ENCODE measurements at regions not wholly inside any gene's neighbourhood (a gene's known extent, or its start where the extent isn't known, plus 50 kb on each side); places are given as distances from the start of the nearest gene placed in this dataset.

DNA sequence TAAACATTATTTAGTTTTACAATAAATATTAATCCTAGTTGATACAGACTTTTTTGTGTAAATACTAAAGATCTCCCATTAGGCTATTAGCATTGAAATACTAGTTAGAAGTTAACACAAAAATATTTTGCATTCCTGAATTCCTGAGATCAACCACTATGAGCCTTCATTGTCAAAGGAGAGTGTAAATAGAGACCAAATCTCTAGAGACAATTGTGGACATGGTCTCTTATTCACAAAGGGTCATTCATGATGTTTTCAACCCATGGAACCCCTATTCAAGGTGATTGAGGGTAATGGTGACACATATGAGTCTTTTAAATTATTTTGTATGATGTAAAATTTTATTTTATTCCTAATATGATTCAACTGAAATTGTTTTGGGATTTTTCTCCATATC, 1454.8 kb upstream of the LRRTM3 start:
- no peak for DNase-seq

DNA sequence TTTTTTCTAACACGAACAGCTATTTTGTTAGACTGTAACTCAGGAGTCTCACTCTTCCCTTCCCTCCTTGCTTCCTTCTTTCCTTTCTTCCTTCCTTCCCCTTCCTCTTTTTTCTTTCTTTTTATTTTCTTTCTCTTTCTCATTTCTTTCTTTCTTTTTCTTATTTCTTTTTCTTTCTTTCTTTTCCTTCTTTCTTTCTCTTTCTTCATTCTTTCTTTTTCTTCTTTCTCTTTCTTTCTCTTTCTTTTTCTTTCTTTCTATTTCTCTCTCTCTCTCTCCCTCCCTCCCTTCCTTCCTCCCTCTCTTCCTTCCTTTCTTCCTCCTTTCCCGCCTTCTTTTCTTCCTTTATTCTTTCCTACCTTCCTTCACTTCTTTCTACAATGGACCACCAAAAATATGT, 1443.0 kb upstream of the LRRTM3 start:
- DNase-seq = no peak

DNA sequence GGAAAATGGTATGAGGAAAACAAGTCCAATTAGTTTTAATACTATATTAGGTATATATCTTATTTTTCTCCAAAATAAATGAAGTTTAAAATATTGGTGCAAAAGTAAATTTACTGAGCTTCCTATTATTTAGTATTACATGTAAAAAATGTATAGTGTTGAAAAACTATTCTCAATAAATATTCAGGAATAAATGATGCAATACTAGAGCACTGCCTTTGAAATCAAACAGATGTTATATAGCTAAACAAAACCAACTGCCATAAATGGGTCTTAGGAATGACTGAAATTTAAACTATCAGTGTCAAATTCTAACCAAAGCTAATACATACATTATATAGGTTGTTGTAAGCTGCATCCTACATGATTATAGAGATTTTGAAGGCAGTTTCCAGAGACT, 1434.0 kb upstream of the LRRTM3 start:
- DNase-seq = no peak

DNA sequence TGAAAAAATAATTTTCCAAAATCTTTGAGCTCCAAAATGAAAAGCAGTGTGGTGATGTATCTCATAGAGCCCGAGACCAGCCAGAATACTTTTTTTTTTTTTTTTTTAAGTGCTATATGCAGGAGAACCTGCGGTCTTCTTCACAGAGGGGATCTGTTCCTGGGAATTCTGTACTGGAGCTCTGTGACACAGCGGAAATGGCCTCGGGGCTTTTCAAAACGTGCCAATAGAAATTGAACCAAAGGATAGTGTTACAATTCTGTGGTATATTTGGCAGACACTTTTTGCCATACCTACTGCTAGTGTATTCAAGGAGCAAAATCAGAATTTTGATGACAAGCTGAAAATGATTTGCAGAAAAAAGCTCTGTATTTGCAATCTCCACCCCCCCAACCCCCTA, 1429.3 kb upstream of the LRRTM3 start:
- DNase-seq = no peak

DNA sequence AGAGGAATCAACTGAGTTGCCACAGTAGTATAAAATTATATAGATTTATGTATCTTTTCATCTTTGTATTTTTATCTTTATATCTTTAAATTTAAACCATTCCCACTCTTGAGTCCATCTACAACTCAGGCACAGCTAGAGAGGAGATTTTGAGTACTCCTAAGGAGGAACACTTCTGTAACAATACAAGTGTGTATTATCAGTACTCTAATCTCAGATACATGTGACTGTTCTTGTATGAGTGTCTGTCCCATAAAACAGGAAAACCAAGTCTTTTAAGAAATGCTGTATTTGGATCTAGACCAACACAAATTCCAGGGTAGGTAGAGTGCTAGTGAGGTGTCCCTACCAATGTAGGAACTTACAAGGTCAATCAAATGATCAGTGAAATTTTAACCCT, 1428.0 kb upstream of the LRRTM3 start:
- DNase-seq = no peak

DNA sequence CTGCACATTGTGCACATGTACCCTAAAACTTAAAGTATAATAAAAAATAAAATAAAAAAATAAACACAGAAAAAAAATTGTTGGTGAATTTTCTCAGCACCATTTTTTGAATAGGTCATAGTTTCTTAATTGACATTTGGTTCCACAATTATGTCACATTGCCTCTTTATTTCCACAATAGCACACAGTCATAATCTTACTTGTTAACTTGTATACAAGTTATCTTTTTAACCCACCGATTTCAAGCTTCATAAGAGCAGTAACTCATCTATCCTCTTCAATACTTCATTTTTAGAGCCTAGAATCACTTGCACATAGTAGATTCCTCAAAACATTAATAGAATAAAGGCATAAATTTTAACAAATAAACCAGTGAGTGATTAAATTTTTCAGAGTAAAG, 1425.1 kb upstream of the LRRTM3 start:
- no peak for DNase-seq

DNA sequence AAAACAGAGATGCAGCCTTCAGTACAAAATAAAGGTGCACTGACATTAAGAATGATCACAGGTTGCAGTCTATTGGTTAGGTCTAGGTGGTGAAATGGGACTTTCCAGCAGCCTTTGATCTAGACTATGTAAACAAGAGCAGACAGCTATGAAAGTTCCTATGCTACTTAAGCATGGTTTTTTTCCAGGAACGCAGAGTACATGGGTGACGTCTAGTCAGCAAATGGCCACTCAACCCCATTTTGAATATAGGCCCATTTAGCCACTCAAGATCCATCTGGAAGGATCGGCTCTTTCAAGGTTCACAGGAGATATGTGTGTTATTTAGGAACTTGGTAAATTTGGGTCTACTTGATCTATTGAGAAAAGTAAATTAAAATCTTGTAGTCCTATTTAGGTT, 1424.6 kb upstream of the LRRTM3 start:
- no peak for DNase-seq

DNA sequence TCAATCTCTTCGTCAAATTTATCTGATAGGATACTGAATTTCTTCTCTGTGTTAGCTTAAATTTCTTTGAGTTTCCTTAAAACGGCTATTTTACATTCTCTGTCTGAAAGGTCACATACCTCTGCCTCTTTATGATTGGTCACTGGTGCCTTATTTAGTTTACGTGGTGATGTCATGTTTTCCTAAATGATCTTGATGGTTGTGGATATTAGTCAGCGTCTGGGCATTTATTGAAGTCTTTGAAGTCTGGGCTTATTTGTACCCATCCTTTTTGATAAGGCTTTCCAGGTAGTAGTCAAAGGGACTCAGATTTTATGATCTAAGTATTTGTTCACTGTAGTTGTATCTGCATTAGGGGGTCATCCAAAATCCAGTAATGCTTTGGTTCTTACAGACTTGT, 1407.5 kb upstream of the LRRTM3 start:
- no peak for DNase-seq

DNA sequence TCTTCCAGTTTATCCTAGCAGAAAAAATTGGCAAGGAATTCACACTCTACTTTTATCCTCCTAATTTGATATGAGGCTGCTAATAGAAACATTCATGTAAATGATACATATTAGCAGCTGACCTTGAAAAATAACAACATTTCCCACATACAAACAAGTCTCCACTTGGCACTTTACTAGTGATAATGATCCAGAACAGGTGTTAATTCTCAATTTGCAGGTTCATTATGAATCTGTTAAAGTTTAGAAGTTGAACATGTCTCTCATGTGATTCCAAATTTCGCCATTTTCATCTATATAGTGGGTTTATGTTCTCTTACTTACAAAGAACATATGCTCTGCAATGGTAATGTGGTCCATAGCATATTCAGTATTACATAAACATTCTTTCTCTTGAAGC, 1396.8 kb upstream of the LRRTM3 start:
- no peak for DNase-seq

DNA sequence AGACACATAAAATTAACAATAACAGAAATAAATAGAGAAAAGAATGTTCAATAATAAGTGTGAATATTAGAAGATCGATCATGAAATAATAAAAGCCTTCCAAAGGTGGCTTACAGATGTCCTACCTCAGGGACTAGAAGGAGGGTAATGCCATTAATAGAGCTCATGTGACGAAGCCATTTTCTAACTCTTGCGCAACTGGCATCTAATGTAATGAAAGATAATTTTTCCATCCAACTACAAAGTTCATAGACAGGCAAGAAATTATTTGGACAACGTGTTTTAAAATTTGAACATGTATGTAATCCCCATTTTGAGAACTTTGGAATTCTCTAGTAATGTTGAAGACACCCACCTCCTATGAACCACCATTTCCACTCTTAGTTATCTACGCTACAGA, 1394.3 kb upstream of the LRRTM3 start:
- no peak for DNase-seq

DNA sequence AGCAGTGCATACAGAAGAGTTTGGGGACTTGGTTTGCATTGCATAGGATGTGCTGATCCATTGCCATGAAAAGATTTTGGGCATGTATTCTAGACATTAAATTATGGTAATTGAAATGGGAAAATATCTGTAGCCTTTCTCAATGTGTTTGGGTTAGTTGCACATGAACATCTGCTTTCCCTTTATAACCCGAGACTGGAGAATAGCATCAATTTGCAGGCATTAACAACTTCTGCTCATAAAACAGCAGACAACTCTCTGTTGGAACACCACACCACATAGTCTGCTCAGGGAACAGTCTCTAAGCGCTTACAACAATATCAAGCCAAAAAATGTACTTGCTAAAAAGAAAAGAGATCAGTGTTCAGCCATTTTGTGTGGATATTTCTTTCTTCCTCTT, 1391.1 kb upstream of the LRRTM3 start:
- DNase-seq = no peak

DNA sequence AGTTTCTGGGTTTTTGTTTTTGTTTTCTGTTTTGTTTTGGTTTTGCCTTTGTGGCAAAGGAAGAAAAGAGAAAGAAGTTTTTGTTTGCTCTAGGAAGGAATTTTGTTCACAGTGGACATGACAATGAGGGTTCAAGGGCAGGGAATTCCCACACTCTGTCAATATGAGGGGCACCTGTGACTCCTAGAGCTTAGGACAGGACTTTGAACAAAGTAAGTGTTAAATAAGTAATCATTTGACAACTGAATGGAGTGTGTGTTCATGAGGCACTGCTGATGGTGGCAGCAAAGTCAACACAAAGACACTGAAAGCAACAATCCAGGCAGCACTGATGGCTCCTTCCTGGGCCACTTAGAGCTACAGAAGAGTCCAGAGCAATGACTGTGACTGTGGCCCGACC, 1381.1 kb upstream of the LRRTM3 start:
- no peak for DNase-seq

DNA sequence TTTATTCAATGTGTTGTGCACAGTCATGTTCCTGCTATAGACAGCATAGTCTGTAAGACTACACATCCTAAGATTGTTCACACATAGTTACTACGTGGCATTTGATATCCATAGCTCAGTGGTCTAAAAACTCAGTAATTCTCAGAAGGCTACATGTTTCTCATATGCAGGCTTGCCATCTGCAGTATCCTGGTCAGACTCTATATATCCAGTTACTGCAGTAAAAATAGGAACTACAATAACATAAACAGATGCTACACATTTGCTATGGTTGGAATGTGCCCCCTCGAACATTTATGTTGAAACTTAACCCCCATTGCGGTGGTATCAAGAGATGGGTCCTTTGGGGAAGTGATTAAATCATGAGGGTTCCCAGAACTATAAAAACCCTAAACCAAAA, 1377.8 kb upstream of the LRRTM3 start:
- DNase-seq = no peak

DNA sequence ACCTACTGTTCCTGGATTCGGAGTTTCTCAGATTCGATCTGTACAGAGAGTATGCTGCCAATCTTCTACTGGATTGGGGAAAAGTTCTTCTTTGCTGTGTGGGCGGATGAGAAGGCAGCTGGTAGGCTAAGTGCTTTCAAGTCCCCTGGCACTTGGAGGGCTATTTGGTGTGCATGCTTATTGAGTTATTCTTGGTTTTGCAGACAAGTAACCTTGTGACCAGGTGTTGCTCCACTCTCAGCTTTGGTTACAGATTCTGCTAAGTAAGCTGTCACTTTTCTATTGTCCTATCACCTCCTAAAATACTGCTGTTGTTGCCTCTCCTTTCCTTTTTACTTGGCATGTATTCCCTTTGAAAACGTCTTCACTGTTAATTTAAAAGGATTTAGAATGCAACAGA, 1375.1 kb upstream of the LRRTM3 start:
- no peak for DNase-seq

DNA sequence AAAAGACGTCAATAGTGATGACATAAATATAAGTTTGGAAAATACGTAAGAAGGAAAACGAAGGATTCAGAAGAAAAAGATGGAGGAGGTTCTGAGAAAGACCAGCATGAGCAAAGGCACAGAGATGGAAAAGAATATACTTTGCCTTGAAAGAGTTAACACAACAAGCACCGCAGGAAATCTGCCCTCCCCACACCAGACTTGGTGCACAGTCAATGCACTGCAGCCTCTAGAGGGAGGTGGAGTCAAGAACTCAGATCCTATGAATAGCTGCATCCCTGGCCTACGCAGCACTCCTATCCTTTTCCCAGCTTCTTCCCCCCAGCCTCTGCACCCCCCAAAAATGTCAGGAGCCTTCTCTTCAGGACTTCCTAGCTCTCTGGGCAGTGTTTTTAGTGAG, 1370.6 kb upstream of the LRRTM3 start:
- no peak for DNase-seq

DNA sequence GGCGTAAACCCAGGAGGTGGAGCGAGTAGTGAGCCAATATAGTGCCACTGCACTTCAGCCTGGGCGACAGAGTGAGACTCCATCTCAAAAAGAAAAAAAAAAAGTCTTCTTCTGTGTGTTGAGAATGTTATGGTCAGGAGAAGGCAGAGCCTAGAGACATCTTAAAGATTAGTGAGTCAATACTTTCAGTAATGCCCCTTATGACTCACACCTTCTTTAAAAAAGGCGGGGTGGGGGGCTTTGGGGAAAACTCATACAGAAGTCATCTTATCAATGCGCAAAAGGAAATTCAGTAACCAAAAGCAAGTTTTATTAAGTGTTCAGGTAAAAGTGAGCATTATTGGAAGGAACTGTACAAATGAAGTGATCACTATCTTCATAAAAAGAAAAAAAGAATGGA, 1369.8 kb upstream of the LRRTM3 start:
- DNase-seq = no peak

DNA sequence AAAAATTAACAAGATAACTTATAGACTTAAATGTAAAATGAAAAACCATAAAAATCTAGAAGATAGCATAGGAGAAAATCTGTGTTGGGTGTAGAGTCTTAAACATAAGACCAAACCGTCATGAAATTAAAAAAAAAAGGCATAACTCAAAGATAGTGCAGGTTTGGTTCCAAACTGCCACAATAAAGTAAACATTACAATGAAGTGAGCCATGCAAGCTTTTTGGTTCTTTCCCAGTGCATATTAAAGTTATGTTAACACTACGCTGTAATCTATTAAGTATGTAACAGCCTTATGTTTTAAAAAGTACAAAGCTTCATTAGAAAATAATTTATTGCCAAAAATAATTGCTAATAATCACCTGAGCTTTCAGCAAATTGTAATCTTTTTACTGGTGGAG, 1366.5 kb upstream of the LRRTM3 start:
- no peak for DNase-seq

DNA sequence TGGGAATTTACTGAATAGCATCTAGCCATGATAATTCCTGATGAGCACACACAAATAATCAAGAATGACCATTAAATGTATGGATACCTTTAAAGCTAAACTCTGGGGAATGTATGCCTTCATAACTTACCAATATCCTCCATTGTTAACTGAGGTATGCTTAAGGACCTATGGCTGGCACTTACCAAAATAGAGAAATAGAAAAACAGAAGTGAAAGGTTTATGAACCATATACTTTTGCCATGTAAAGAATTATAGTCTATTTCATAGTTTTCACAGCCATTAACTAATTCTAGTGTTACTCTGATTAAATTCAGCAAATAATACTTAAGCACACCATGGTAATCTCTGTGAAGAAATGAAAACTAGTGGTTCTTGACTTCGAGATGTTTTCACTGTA, 1360.6 kb upstream of the LRRTM3 start:
- no peak for DNase-seq

DNA sequence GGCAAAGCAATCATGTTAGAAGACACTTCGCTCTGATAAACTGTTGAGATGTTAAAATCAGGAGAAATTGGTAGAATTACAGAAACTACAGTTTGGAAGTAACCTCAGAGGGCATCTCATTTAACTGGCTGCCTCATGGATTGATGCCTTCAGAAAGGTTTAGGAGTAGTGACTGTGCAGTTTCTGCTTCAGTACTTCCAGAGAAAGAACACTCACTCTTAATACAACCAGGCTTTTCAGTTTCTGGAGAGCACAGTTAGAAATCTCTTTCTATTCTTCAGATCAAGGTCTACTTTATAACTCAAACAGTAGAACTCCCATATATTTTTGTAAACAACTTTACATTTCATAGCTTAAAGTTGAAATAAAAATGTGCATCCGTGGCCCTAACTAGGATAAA, 1358.9 kb upstream of the LRRTM3 start:
- no peak for DNase-seq

DNA sequence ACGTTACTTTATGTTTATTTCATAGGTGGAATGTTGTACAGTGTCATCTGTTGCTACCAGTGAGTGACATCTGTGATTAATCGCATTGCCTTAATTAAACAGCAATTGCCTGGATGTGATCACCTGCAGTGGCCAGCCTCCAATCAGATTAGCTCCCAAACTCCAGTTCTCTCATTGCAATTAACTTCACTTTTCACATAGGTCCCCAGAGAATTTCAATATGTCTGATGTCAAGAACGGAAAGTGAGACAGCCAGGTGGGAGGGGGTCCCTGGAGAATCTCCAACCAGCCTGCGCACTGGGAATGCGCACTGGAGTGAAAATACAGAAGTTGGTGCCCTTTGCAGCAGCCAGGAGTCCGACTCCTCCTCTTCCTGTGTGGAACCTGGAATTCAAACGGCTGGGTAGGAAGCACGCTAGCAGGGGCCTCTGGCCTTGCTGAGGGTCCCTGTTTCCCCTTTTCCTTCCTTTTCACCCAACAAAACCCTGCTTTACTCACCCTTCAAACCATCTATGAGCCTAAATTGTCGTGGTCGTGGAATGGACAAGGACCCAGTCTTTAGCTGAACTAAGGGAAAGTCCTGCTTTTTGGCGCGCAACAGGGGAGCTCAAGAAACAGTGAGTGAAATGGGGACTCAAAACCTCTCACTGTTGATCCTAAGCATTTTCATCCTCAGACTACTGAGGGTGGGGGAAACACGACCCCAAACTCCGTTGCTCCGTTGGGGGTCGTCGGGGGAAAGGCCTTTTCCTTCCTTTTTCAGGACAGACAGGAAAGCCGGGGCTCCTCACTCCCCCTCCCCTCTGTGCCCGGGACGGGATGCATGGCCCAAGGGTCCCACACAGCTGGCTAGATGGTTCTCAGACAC, 1355.5 kb upstream of the LRRTM3 start:
- DNase-seq = peak; percentile 21

DNA sequence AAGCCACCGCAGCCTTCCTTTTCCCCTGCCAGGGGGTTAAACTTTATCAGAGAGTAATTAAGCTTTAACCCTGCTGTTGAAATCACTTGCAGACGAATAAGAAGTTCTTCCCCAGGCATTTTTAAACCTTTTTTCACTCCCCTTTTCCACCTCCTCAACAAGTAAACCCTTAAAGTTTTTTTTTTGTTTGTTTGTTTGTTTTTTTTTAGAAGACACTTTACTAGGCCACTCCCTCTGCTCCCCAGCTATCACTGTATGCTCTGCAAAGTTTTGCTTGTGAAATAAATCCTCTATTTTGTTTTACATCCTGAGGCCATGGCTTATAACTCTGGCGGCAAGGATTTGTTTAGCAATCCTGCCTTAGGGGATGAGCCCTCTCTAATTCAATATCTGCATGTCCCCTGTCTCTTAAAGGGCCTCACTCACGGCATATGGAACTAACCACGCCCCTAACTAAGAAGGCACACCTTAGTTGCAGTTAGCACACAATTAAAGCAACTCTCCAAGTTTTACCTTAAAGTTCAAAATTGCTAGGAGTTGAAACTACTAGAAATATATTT, 1354.7 kb upstream of the LRRTM3 start:
- DNase-seq = no peak

DNA sequence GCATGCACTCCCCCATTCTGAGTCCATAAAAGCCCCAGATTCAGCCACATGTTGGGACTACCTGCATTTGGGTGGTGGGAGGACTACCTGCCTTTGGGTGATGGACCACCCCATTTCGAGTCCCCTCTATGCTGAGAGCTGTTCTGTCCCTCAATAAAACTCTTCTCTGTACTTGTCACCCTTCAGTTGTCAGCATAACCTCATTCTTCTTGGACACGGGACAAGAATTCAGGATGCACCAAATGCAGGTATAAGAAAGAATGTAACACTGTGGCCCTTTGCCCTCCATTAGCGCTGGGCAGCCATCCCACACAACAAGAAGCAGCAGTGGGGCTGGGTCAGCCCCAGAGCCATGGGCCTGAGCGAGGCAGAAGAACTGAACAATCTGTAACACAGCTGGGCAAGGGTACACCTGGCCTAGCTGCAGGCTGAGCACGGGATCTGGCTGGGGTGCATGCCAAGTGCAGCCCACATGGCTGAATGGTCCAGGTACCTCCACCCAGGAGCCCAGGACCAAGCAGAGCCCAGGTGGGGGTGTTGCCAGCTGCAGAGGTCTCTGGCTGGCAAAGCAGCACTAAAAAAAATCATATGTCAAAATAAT, 1344.3 kb upstream of the LRRTM3 start:
- no peak for DNase-seq

DNA sequence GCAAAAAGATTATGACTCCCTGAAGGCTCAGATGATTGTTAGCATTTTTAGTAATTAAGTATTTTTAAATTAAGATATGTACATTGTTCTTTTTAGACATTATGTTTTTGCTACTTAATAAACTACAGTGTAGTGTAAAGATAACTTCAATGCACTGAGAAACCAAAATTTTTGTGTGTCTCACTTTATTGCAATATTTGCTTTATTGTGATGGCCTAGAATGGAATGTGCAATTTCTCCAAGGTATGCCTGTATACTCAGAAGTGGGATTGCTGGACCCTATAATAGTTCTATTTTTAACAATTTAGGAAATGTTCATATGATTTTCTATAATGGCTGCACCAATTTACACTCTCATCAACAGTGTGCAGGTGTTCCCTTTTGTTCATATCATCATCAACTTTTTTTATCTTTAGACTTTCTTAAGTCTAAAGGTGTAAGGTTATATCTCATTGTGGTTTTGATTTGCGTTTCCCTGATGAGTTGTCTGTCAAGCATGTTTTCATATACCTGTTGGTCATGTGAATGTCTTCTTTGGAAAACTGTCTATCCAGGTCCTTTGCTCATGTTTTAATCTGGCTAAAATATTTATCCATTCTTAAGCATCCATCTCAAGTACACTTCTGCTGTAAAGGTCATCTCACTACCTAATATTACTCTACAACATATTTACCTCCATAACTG, 1323.5 kb upstream of the LRRTM3 start:
- DNase-seq = no peak

DNA sequence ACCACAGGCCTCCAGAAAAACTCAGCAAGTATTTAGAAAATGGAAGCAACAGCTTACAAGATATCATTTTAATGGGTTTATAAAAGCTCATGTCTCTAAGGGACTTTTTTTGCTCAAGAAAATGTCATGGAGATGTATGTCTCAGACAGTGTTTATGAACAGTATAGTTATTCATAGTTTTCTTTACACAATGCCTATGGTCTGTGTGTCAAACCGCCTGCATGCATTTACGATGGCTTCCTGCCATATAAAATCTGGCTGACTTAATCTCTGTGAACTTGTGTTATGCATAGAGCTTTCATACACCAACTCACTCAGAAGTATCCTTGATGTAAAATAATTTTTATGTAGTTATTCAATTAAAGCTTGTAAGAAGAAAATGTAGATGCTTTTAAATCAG, 1314.2 kb upstream of the LRRTM3 start:
- DNase-seq = no peak
